Brain pericyte (primary cell): ENCODE measurements at regions not wholly inside any gene's neighbourhood (a gene's known extent, or its start where the extent isn't known, plus 50 kb on each side); places are given as distances from the start of the nearest gene placed in this dataset.
"Not testable (repeated sequence)": the region's sequence is repeated elsewhere in the genome, so short reads cannot be mapped to it uniquely, and the experiment has no call there.

Experiments used
- DNase-seq: peaks from one replicate; pipeline ENCODE4 v3.0.0-alpha.2; 2012; ENCODE audit warnings: low read depth, low spot score

DNA sequence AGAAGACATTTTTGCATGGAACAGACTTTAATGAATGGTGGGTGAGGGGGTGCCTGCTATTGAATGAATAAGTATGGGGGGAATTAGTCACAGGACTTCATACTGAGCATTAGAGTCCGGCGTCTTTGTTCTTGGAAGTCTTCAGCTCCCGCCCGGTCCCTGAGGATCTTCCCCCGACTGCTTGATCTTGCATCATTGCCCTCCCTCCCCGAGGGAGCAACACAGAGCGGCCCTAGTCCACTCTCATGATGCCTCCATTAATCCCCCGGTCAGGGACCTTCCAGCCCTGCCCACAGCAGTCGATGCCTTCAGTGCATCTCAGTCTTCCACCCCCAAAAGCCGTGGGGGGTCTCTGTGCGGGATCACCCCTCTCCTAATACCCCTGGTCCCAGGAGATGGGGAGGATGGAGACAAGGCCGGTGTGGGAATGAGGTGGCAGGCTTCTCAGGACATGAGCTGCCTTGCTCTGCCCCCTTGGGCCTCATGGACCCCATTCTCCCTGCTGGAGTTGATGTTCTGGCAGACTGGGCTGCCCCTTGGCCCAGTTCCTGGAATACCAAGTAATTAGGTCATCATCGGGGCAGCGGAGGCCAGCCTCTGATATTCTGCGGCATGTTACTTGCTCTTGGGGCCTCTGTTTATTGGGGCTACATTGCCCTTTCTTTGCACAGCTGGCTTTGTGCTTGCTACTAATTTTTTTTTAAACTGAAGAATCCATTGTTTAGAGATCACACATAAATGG, 110.5 kb upstream of the PLGLB2 start:
- DNase-seq, result peak; percentile 41

DNA sequence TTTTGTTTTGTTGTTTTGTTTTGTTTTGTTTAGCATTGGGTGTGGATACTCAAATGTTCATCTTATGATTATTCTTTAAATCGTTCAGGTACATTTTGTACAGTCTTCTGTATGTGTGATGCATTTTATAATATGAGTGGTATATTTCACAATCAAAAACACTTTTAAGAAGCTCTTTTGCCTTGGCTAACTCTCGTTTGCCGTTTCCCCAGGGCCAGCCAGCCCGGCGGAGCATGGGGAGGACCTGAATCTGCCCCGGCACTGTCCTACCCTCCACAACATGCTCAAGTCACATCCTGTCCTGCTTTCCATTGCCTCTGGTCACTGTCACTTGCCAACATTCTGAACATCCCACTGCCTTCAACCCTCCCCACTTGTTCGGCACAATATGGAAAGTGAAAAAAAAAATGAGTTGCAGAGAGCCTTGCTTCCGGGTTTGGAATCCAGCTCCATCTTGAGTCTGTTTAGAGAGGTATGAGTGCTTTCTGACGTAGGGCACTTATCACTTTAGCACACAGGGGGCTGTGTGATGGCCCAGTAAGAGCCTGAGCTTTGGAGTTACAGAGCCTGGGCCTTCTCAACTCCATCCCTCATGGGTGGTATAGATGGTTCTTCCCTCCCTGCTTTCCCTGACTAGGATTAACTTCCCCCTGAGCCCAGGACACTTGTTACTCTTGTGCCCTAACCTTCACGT, 109.6 kb upstream of the PLGLB2 start:
- DNase-seq, result not testable (repeated sequence)

DNA sequence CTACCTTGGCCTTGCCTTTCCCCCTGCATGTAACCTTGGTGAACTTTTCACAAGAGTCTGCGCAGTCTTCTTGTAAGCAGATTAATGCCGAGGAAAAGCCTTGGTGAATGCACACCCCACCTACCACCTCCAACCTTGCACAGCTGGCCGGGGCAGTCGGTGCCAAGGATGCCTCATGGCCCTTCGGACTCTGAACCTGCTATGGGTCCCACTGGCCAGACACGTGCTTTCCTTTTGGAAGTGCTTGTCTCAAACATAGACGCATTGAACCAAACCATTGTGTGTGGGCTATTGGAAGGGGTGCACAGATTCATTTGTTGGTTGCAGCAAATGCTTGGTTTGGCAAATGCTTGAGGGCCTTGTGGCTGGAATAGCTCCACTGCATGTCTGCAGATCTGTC, 109.0 kb upstream of the PLGLB2 start:
- not testable (repeated sequence) for DNase-seq

DNA sequence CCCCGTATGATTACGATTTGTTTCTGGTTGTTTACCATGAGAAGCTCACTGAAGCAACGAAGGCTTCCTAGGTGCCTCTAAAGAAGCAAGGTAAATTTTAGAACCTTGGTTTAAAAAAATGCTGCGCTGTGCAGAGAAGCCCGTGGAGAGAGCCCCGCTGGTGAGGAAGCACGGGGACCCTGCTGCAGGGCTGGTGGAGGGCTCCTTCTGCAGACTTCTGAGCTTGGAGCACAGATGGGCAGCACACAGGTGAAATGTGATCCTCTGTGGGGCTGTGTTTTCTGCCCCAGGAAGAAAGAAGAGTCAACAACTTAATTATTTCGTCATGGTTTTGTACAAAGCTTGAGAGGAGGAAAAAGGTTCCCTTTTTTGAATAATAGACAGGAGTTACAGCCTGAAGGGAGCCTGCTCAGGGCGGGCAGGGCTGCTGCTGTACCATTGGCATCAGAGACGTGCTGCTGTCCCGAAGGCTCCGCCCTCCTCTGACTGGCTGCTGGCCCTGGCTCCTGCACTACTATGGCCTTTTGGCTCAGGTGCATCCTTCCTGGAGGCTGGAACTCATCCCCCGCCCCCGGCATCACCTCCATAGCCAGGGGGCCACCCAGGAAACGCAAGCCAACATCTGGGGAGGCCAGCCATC, 108.0 kb upstream of the PLGLB2 start:
- not testable (repeated sequence) for DNase-seq

DNA sequence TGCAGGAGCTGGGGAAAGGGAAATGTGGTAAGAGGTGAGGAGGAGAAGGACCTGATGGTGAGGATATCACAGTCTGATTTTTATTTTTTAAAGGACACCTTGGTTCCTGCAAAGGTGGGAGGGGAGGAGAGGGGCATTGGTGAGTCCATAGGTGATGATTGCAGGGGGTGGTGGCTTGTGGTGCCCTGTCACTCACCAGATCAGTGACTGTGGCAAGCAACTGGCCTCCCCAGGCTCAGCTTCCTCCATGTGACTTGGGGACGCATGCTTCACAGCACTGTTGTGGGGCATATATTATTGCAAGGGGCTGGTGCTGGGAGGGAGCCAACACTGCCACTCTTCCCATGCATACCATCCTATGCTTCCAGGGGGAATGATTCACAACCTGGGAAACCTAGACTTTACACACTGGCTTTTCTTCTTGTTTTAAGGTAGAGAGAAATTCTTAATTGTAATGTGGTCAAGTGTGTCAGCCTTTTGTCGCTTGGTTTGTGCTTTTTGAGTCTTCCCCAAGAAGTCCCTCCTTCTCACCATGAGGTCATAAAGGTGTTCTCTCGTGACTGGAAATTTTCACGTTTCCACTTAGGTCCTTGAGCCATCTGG, 106.8 kb upstream of the PLGLB2 start:
- DNase-seq, result not testable (repeated sequence)

DNA sequence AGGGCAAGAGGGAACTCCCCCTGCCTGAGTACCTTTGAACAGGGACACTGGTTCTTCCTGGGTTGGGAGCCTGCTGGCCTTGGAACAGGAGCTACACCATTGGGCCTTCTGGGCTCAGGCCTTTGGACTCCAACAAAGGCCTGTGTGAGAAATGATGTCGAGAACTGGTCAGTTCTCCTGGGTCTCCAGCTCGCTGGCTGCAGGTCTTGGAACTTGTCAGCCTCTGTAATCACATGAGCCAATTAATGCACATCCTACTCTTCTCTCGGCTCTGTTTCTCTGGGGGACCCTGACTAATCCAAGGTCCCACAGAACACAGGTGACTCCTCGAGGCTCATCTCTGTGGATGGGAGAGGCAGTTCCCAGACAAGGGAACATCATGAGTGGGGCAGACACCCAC, 104.7 kb upstream of the PLGLB2 start:
- not testable (repeated sequence) for DNase-seq

DNA sequence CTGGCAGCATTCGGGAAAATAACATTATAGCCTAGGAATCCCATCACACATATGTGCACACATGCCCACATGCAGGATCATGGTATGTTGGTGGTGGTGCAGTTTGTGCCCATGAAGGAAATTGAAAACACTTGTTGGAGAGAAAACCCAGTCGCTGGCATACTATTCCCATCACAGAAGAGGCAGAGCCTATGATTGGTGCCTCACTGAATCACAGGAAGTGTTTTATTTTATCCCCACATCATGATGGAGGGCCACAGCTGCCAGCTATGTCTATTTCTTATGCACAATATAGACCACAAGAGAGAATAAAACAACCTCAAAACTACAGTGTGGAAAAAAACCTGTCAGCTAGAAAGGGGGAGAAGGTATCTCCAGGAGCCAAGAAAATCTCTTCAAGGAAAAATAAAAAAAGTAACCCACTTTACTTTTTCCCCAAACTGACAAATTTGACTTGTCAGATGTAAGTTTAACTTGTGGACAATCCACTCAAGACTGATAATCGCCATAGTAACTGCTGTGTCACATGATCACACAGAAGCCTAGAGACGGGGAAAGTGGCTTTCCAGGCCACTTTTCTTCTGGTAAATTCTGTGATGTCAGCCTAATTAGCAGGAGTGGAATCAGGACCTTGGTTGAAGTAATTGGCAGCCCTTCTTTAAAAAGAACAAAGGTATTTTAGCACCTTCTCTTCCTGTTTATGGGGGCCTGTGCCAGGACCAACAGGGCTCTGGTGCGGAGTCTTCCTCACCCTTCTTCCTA, 100.0 kb upstream of the PLGLB2 start:
- DNase-seq, result not testable (repeated sequence)

DNA sequence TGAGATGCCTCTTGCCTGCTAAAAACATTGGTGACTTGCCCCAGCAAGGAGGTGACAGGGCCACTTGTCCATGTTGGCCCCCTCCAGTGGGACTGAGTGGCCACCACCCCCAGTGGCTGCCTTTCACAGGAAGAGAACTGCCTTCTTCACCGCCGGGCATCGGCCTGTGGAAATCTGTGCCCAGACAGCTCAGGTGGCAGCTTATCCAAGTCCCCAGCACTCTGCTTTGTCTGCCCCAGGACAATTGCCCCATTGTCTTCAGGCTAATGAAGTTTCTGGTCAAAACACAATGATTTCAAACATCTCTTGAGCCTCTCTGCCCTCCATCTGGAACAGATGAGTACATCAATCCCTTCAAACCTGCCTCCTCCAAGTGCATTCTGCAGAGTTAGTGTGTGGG, 99.1 kb upstream of the PLGLB2 start:
- not testable (repeated sequence) for DNase-seq

DNA sequence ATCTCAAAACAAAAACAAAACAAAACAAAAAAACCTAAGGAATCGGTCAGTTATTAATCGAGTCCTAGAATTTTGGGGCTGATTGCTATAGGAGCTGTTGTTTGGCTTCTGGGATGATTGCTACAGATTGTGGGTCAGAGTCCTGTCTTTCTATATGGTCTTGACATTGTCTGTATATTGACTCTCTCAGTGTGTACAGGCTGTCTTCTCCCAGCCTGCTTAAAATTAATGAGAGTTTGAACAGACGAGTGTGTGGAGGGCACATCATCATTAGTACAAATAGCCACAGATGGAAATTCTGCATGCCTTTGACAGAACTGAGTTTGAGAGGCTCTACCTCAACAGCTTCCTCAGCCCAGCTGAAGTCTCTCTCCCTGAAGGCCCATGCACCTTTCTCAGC, 98.0 kb upstream of the PLGLB2 start:
- not testable (repeated sequence) for DNase-seq

DNA sequence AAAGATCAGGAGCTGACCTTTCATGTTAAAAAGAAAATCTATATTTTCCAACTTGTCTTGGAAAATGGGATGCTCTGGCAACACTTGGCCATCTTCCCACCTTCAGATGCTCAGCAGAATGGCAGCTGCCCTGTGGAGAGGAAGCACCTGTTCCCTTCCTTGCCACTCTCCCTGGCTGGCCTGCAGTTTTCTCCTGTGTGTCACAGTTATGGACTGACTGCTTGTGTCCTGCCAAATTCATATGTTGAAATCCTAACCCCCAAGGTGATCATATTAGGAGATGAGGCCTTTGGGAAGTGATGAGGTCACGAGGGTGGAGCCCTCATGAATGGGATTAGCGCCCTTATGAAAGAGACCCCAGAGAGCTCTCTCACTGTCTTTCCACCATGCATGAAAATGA, 97.0 kb upstream of the PLGLB2 start:
- DNase-seq, result not testable (repeated sequence)

DNA sequence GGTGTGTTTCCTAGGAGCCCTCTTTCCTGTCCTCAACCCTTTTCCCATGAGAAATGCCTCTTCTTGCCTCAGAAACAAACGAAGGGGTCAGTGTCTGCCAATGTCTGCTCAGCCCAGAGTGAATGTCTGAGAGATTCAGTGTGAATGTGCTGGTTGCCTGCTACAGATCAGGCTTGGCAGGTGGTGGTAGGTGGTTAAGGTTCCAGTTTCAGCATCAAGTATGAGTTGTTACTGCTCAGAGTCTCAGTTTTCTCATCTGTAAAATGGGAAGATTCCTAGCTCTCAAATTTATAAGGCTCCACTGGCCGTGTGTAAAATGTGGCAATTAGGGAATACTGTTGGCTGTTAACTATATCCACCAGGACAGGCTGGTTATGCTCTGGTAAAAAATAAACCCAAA, 96.3 kb upstream of the PLGLB2 start:
- DNase-seq, result not testable (repeated sequence)

DNA sequence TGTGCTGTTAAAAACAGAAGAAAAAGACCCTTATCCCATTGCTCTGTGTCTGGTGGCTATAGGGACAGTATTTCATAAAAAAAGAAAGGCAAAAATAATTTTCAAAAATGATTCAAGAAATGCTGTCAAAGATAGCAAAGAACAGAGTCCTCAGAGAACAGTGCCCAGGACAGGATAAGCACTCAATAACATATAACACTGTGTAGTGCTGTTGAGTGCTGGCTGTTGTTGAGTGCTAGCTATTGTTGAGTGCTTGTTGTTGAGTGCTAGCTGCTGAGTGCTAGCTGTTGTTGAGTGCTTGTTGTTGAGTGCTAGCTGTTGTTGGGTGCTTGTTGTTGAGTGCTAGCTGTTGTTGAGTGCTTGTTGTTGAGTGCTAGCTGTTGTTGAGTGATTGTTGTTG, 94.5 kb upstream of the PLGLB2 start:
- DNase-seq, result not testable (repeated sequence)

DNA sequence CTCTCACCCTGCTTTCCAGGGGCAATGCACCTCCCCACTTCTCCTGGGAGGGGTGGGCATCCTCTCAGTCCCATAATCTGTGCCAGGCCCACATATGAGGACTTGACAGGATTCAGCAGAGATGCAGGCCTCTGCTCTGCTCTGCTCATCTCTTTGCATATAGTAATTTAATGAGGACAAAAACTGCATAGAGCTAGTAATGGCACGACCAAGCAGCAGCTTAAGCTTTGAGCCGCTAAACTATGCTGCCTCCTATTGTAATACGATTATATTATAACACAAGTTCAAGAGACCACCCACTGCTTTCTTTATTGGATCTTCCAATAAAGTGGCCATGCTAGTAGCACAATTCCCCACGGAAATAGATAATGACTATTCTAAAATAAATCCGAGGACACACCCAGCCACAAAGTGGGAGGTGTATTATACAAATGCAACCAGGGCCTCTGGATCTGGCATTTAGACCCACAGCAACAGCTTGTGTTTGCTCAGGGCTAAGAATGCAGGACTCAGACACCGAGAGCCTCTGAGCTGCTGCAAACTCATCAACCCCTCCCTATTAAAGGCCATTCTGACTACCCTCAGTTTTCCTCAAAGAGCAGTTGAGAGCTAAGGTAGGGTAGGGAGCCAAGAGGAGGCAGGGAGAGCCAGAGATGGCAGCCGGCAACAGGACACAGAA, 93.6 kb upstream of the PLGLB2 start:
- DNase-seq, result not testable (repeated sequence)

DNA sequence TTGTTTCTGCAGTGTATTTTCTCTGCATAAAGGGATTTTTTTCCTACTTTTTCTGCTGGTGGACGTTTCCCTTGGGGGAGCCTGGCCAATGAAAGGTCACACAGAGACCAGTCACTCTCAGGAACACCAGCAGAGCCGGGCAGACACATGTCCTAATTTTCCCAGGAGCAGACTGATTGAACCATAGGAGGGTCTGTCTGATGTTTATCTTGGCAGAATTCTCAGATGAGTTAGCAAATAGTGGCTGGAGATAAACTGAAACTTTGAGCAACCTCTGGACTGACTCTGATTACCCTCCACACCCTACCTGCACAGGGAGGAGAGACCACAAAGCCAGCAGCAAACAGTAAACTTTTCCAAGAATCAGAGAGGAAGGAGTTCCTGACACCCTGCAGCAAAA, 90.0 kb upstream of the PLGLB2 start:
- not testable (repeated sequence) for DNase-seq

DNA sequence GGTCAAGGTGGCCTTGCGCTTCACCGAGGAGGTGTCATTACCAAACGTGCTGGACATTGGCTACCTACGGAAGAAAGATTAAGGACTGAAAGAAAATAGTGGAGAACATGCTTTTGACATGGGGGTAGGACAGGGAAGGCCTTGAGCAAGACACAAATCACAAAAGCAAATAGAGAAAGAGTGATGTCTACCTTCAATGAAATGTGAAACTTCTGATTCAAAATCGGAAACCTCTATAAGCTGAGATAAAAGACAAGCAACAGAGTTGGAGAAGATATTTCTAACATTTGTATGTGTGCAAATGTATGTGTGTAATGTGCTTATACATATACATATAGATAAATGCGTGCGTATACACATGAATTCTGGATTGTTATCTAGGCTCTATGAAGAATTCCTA, 89.5 kb upstream of the PLGLB2 start:
- not testable (repeated sequence) for DNase-seq

DNA sequence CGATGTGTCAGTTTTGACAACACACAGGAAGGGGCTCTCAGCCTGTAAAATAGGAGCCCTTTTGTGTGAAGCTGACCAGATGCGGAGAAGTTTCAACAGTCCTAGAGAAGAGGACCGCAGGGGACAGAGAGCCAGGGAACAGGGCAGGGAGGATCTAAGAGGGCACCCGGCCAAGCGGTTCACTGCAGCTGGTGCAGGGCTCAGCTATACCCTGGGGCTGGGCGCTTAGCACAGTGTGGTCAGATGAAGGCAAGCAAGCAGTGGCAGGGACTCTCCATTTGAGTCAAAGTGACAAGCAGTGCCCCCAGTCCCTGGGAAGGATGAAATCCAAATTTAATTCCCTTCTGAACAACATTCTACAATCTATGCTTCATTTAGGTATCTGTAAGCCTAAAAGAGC, 88.9 kb upstream of the PLGLB2 start:
- DNase-seq, result not testable (repeated sequence)

DNA sequence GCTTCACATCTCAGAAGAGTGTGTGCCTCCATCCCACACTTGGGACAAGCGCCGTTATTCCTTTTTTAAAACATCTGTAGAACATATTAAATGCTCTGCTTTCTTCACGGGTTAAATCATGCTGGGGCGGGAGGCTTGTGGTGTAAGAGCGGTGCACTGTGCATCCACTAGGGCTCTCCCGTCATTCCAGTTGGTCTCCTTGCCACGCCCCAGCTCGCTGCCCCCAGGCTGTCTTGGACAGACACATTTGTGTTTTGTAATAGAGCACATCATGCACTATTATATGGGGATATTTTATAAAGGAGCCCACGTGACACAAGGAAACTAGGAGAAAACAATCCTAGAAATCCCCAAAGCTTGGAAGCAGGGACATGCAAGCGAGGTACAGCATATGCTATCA, 87.7 kb upstream of the PLGLB2 start:
- not testable (repeated sequence) for DNase-seq

DNA sequence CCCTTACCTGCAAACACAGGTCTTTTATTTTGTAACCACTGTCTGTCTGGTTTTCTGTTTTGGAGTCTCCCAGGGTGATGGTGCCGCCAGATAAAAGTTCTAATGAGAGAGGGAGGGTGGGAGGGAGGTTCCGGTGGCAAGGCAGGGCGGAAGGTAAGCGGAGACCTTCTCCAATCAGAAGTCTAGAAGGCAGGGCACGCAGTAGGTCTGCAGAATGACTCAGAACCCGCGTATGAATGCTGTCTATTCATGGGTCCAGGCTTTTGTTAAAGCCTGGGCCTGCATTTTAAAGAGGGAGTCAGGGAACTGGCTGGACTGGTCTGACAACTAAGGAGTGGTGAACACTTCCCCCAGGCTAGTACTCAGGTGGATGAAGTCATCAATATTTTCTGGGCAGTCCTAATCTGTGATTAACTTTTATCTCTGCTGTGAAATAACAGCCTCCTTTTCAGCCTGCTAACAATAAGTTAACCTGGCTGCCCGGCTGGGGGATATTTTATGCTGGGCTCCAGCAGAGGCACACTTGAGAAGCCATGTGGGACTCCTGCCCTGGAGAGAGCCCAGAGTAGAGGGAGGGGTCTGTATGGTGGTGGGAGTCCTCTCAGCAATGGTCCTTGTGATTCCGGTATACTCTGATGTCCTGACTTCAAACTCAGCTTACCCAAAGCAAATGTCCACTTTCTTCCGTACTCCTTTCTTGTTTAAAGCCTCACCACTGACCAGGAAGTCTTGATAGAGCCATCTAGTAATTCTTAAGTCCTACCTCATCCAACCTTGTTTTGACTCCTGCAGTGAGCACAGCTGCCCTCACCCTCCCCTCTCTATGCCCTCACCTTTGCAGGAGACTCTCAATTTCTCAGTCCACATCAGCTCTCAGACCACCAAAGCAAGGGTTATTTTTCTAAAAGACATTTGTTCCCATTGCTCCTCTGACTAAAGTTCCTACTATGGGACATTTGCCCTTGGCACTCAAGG, 85.3 kb upstream of the PLGLB2 start:
- not testable (repeated sequence) for DNase-seq

DNA sequence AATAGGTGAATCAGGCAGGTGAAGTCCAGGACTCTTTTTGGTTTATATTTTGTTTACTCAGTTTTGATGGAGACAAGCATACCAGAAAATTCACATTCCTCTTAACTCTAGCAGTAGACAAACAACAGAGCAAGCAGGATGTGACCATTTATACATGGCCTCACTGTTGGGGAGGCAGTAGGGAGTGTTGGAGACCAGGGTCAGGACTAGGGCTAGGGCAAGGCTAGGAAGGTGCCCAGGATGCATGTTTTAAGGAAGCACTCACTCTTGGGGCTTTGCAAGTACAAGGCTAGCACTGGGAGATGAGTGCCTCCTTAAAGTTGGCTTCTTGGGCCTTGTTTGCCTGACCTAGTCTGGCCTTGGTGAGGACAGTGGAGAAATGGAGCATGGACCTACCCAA, 84.5 kb upstream of the PLGLB2 start:
- DNase-seq, result not testable (repeated sequence)

DNA sequence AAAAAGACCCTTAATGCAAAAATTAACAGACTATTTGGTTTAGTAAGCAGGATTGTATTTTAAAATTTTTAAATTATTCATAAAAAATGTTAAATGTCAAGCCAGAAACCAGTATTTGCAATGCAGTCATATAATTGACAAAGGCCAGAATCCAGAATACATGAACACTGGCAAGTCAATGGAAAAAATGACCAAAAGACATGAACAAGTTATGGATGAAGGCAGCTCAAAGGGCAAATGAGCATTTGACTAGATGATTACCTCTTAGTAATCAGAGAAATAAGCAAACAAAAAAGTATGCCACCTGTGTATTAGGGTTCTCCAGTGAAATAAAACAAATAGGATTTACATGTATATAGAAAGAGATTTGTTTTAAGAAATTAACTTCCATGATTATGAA, 80.9 kb upstream of the PLGLB2 start:
- not testable (repeated sequence) for DNase-seq
